ENCODE measurements at regions not wholly inside any gene's neighbourhood (a gene's known extent, or its start where the extent isn't known, plus 50 kb on each side); places are given as distances from the start of the nearest gene placed in this dataset.
"Not testable (repeated sequence)": the region's sequence is repeated elsewhere in the genome, so short reads cannot be mapped to it uniquely, and the experiment has no call there.

GRCh38 chr22:48418831-48419230, 1408.8 kb downstream of the BRD1 start:
- 0 out of 2 replicates have a peak, but pooled peaks cover 4% of the 10 kb centered on the region for H3K4me1 ChIP-seq (ENCODE audit: low read length)
- no peak for DNase-seq

GRCh38 chr22:48417225-48418070, 1410.2 kb downstream of the BRD1 start:
- no peak for DNase-seq
- no peak overlapping the region for H2AFZ ChIP-seq (ENCODE audit: low read length)
- no peaks in the 10 kb centered on the region for H3K4me1 ChIP-seq (ENCODE audit: low read length)
- H3K27me3 ChIP-seq (ENCODE audit: low read length): no peaks in the 10 kb centered on the region
- no peak overlapping the region for H3K4me3 ChIP-seq (ENCODE audit: low read length)
- H3K9ac ChIP-seq (ENCODE audit: low read length): no peak overlapping the region
- no peaks in the 10 kb centered on the region for H4K20me1 ChIP-seq (ENCODE audit: insufficient read depth, low read depth, low read length)
- H3K9me2 ChIP-seq (replicated peaks; ENCODE audit: insufficient read depth, low read length): no peaks in the 10 kb centered on the region
- no peak overlapping the region for H3K4me2 ChIP-seq (ENCODE audit: low read depth, low read length, poor library complexity, severe bottlenecking)
- H3K36me3 ChIP-seq (ENCODE audit: insufficient read depth, low read length): no peaks in the 10 kb centered on the region
- no peaks in the 10 kb centered on the region for H3K79me2 ChIP-seq (ENCODE audit: low read length)
- H3K9me3 ChIP-seq (ENCODE audit: low read length): no peaks in the 10 kb centered on the region
- no peak overlapping the region for H3K27ac ChIP-seq (ENCODE audit: low read length)

More at GRCh38 chr22:48418831-48419230, 1408.8 kb downstream of the BRD1 start:
- Histone ChIP-seq H3K4me2 (ENCODE audit: low read depth, low read length, poor library complexity, severe bottlenecking) (no peak overlapping the region), H3K79me2 (ENCODE audit: low read length) (no peaks in the 10 kb centered on the region), H2AFZ (ENCODE audit: low read length) (no peak overlapping the region), H3K9ac (ENCODE audit: low read length) (no peak overlapping the region), H3K4me3 (ENCODE audit: low read length) (no peak overlapping the region), H3K27ac (ENCODE audit: low read length) (no peak overlapping the region), H4K20me1 (ENCODE audit: insufficient read depth, low read depth, low read length) (no peaks in the 10 kb centered on the region), H3K9me2 (replicated peaks; ENCODE audit: insufficient read depth, low read length) (no peaks in the 10 kb centered on the region), H3K27me3 (ENCODE audit: low read length) (no peaks in the 10 kb centered on the region), H3K36me3 (ENCODE audit: insufficient read depth, low read length) (no peaks in the 10 kb centered on the region), H3K9me3 (ENCODE audit: low read length) (no peaks in the 10 kb centered on the region)

- no peak overlapping the region for H3K4me2 ChIP-seq (ENCODE audit: low read depth, low read length, poor library complexity, severe bottlenecking)
- H3K4me3 ChIP-seq (ENCODE audit: low read length): no peak overlapping the region
- DNase-seq: no peak
- no peaks in the 10 kb centered on the region for H3K9me2 ChIP-seq (replicated peaks; ENCODE audit: insufficient read depth, low read length)
- no peaks in the 10 kb centered on the region for H4K20me1 ChIP-seq (ENCODE audit: insufficient read depth, low read depth, low read length)
- no peak overlapping the region for H3K27ac ChIP-seq (ENCODE audit: low read length)
- no peaks in the 10 kb centered on the region for H3K9me3 ChIP-seq (ENCODE audit: low read length)
- H2AFZ ChIP-seq (ENCODE audit: low read length): no peak overlapping the region
- H3K36me3 ChIP-seq (ENCODE audit: insufficient read depth, low read length): no peaks in the 10 kb centered on the region
- no peaks in the 10 kb centered on the region for H3K27me3 ChIP-seq (ENCODE audit: low read length)
- H3K9ac ChIP-seq (ENCODE audit: low read length): no peak overlapping the region
- no peaks in the 10 kb centered on the region for H3K4me1 ChIP-seq (ENCODE audit: low read length)
- H3K79me2 ChIP-seq (ENCODE audit: low read length): no peaks in the 10 kb centered on the region
Observed at GRCh38 chr22:48416396-48417224, 1411.1 kb downstream of the BRD1 start.

- Histone ChIP-seq H3K4me1 (ENCODE audit: low read length) (no peaks in the 10 kb centered on the region), H3K27ac (ENCODE audit: low read length) (no peak overlapping the region), H3K4me2 (ENCODE audit: low read depth, low read length, poor library complexity, severe bottlenecking) (no peak overlapping the region), H3K79me2 (ENCODE audit: low read length) (no peaks in the 10 kb centered on the region), H2AFZ (ENCODE audit: low read length) (no peak overlapping the region), H4K20me1 (ENCODE audit: insufficient read depth, low read depth, low read length) (no peaks in the 10 kb centered on the region), H3K9me2 (replicated peaks; ENCODE audit: insufficient read depth, low read length) (no peaks in the 10 kb centered on the region), H3K36me3 (ENCODE audit: insufficient read depth, low read length) (no peaks in the 10 kb centered on the region), H3K27me3 (ENCODE audit: low read length) (no peaks in the 10 kb centered on the region), H3K4me3 (ENCODE audit: low read length) (no peak overlapping the region), H3K9me3 (ENCODE audit: low read length) (no peaks in the 10 kb centered on the region), H3K9ac (ENCODE audit: low read length) (no peak overlapping the region)
- DNase-seq: no peak
Observed at GRCh38 chr22:48415520-48415919, 1412.2 kb downstream of the BRD1 start.

GRCh38 chr22:48414651-48415050, 1413.0 kb downstream of the BRD1 start:
- no peak overlapping the region for H3K9ac ChIP-seq (ENCODE audit: low read length)
- 0 out of 2 replicates have a peak, but pooled peaks cover 3% of the 10 kb centered on the region for H4K20me1 ChIP-seq (ENCODE audit: insufficient read depth, low read depth, low read length)
- no peaks in the 10 kb centered on the region for H3K4me1 ChIP-seq (ENCODE audit: low read length)
- no peak for DNase-seq
- H2AFZ ChIP-seq (ENCODE audit: low read length): no peak overlapping the region
- H3K4me3 ChIP-seq (ENCODE audit: low read length): no peak overlapping the region
- H3K27me3 ChIP-seq (ENCODE audit: low read length): no peaks in the 10 kb centered on the region
- no peaks in the 10 kb centered on the region for H3K9me2 ChIP-seq (replicated peaks; ENCODE audit: insufficient read depth, low read length)
- no peaks in the 10 kb centered on the region for H3K36me3 ChIP-seq (ENCODE audit: insufficient read depth, low read length)
- H3K27ac ChIP-seq (ENCODE audit: low read length): no peak overlapping the region
- H3K79me2 ChIP-seq (ENCODE audit: low read length): no peaks in the 10 kb centered on the region
- H3K9me3 ChIP-seq (ENCODE audit: low read length): no peaks in the 10 kb centered on the region
- H3K4me2 ChIP-seq (ENCODE audit: low read depth, low read length, poor library complexity, severe bottlenecking): no peak overlapping the region

- H3K36me3 ChIP-seq (ENCODE audit: insufficient read depth, low read length); H3K9ac ChIP-seq (ENCODE audit: low read length); H3K9me2 ChIP-seq (replicated peaks; ENCODE audit: insufficient read depth, low read length); H3K9me3 ChIP-seq (ENCODE audit: low read length); H3K4me1 ChIP-seq (ENCODE audit: low read length); DNase-seq; H3K4me3 ChIP-seq (ENCODE audit: low read length); H3K27ac ChIP-seq (ENCODE audit: low read length); H3K4me2 ChIP-seq (ENCODE audit: low read depth, low read length, poor library complexity, severe bottlenecking); H3K79me2 ChIP-seq (ENCODE audit: low read length); H4K20me1 ChIP-seq (ENCODE audit: insufficient read depth, low read depth, low read length); H2AFZ ChIP-seq (ENCODE audit: low read length); H3K27me3 ChIP-seq (ENCODE audit: low read length): not testable (repeated sequence)
Observed at GRCh38 chr22:48412931-48413330, 1414.7 kb downstream of the BRD1 start.

- H3K36me3 ChIP-seq (ENCODE audit: insufficient read depth, low read length): no peaks in the 10 kb centered on the region
- no peaks in the 10 kb centered on the region for H3K4me1 ChIP-seq (ENCODE audit: low read length)
- H3K79me2 ChIP-seq (ENCODE audit: low read length): no peaks in the 10 kb centered on the region
- no peak for DNase-seq
- no peak overlapping the region for H2AFZ ChIP-seq (ENCODE audit: low read length)
- H4K20me1 ChIP-seq (ENCODE audit: insufficient read depth, low read depth, low read length): 0 out of 2 replicates have a peak, but pooled peaks cover 3% of the 10 kb centered on the region
- H3K27ac ChIP-seq (ENCODE audit: low read length): no peak overlapping the region
- H3K4me3 ChIP-seq (ENCODE audit: low read length): no peak overlapping the region
- H3K9me2 ChIP-seq (replicated peaks; ENCODE audit: insufficient read depth, low read length): no peaks in the 10 kb centered on the region
- no peaks in the 10 kb centered on the region; the same call in 1 of the 2 replicates for H3K27me3 ChIP-seq (ENCODE audit: low read length)
- H3K9ac ChIP-seq (ENCODE audit: low read length): no peak overlapping the region
- H3K4me2 ChIP-seq (ENCODE audit: low read depth, low read length, poor library complexity, severe bottlenecking): no peak overlapping the region
- no peaks in the 10 kb centered on the region for H3K9me3 ChIP-seq (ENCODE audit: low read length)
Observed at GRCh38 chr22:48410536-48410935, 1417.1 kb downstream of the BRD1 start.

GRCh38 chr22:48407256-48407955, 1420.3 kb downstream of the BRD1 start:
- Histone ChIP-seq H3K9me3 (ENCODE audit: low read length) (no peaks in the 10 kb centered on the region), H3K27me3 (ENCODE audit: low read length) (no peaks in the 10 kb centered on the region; the same call in 1 of the 2 replicates), H3K4me2 (ENCODE audit: low read depth, low read length, poor library complexity, severe bottlenecking) (no peak overlapping the region), H2AFZ (ENCODE audit: low read length) (no peak overlapping the region), H3K9ac (ENCODE audit: low read length) (no peak overlapping the region), H3K27ac (ENCODE audit: low read length) (no peak overlapping the region), H3K4me1 (ENCODE audit: low read length) (no peaks in the 10 kb centered on the region), H3K36me3 (ENCODE audit: insufficient read depth, low read length) (no peaks in the 10 kb centered on the region), H3K9me2 (replicated peaks; ENCODE audit: insufficient read depth, low read length) (no peaks in the 10 kb centered on the region), H3K79me2 (ENCODE audit: low read length) (no peaks in the 10 kb centered on the region), H3K4me3 (ENCODE audit: low read length) (no peak overlapping the region), H4K20me1 (ENCODE audit: insufficient read depth, low read depth, low read length) (0 out of 2 replicates have a peak, but pooled peaks cover 3% of the 10 kb centered on the region)
- no peak for DNase-seq

Data from Karpas-422 (cell line).